ENCODE measurements at regions not wholly inside any gene's neighbourhood (a gene's known extent, or its start where the extent isn't known, plus 50 kb on each side); places are given as distances from the start of the nearest gene placed in this dataset.

DNA sequence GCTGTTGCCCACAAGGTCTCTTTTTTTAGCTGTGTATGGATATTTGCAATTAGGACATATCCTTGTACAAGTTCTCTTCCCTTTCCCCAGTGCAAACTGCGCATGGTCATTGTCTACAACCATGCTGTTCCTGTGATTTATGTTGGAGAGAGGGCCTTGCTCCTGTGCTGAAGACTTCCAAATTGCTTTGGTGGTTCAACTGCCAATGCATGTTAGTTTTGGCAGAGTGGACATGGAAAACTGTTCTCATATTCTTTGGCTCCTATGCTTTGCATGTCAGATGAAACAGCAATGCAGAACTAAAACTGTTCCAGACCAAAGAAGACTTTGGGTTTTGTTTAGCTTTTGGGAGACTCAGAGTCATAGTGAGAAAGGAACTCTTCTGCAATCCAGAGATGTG is 148.8 kb upstream of the EDNRA start:
- TF ChIP-seq, protein P1, sequence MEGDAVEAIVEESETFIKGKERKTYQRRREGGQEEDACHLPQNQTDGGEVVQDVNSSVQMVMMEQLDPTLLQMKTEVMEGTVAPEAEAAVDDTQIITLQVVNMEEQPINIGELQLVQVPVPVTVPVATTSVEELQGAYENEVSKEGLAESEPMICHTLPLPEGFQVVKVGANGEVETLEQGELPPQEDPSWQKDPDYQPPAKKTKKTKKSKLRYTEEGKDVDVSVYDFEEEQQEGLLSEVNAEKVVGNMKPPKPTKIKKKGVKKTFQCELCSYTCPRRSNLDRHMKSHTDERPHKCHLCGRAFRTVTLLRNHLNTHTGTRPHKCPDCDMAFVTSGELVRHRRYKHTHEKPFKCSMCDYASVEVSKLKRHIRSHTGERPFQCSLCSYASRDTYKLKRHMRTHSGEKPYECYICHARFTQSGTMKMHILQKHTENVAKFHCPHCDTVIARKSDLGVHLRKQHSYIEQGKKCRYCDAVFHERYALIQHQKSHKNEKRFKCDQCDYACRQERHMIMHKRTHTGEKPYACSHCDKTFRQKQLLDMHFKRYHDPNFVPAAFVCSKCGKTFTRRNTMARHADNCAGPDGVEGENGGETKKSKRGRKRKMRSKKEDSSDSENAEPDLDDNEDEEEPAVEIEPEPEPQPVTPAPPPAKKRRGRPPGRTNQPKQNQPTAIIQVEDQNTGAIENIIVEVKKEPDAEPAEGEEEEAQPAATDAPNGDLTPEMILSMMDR (IDR thresholded peaks at IDR 0.05): no peak
- TF ChIP-seq POLR2AphosphoS5 (IDR thresholded peaks at IDR 0.05): no peak
